ENCODE measurements at regions not wholly inside any gene's neighbourhood (a gene's known extent, or its start where the extent isn't known, plus 50 kb on each side); places are given as distances from the start of the nearest gene placed in this dataset.

DNA sequence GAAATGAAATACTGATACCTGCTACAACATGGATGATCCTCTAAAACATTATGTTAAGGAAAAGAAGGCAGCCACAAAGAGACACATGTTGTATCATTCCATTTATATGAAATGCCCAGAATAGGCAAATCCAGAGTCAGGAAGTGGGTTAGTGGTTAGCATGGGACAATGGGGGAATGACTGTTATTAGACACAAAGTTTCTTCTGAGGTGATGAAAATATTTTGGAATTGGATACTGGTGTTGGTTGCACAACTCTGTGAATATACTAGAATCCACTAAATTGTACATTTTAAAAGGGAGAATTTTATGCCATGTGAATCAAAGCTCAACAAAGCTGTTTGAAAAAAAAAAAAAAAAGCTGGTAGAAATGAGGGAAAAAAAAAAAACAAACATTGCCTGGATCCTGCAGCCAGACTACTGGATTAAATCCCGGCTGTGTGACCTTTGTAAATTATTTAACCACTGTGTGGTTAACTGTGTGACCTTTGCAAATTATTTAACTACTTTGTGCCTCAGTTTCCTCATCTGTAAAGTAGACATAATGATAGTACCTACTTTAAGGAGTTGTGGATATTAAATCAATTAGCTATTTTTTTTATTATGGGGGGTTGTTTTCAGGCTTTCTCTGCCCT is 75.6 kb upstream of the PRICKLE2 start:
- TF ChIP-seq, protein P1, sequence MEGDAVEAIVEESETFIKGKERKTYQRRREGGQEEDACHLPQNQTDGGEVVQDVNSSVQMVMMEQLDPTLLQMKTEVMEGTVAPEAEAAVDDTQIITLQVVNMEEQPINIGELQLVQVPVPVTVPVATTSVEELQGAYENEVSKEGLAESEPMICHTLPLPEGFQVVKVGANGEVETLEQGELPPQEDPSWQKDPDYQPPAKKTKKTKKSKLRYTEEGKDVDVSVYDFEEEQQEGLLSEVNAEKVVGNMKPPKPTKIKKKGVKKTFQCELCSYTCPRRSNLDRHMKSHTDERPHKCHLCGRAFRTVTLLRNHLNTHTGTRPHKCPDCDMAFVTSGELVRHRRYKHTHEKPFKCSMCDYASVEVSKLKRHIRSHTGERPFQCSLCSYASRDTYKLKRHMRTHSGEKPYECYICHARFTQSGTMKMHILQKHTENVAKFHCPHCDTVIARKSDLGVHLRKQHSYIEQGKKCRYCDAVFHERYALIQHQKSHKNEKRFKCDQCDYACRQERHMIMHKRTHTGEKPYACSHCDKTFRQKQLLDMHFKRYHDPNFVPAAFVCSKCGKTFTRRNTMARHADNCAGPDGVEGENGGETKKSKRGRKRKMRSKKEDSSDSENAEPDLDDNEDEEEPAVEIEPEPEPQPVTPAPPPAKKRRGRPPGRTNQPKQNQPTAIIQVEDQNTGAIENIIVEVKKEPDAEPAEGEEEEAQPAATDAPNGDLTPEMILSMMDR (conservative IDR thresholded peaks at IDR 0.05; ENCODE audit: low read length) = no peak
- no peak for TF ChIP-seq EZH2phosphoT487 (IDR thresholded peaks at IDR 0.05; ENCODE audit: borderline replicate concordance, low read depth, low read length)
- Histone ChIP-seq H3K27ac (ENCODE audit: low read depth, low read length, poor library complexity, severe bottlenecking) (no peak overlapping the region), H3K9me2 (ENCODE audit: insufficient read depth, low read length) (no peaks in the 10 kb centered on the region), H3K79me2 (ENCODE audit: insufficient read depth, low read depth, low read length) (no peaks in the 10 kb centered on the region), H4K20me1 (ENCODE audit: insufficient read depth, low read length) (no peaks in the 10 kb centered on the region), H3K4me1 (ENCODE audit: insufficient read depth, low read length, poor library complexity, severe bottlenecking) (no peaks in the 10 kb centered on the region), H3K4me3 (ENCODE audit: low read depth, low read length, poor library complexity, severe bottlenecking) (no peak overlapping the region), H2AFZ (ENCODE audit: low read length) (no peak overlapping the region), H3K9me3 (ENCODE audit: low read length) (no peaks in the 10 kb centered on the region), H3K4me2 (ENCODE audit: low read length) (no peak overlapping the region), H3K36me3 (ENCODE audit: insufficient read depth, low read length) (no peaks in the 10 kb centered on the region)
- CTCF ChIA-PET (ENCODE audit: unreplicated experiment) = no interaction called here
- POLR2A ChIA-PET = interaction anchor here (0.6 kb wide), 1 partner anchor 127 kb away, joined by 8 read pairs; no protein-coding TSS in a partner anchor
- BruUV-seq (replicated peaks) = no TSS peak
- intact Hi-C loops (cut with micrococcal nuclease; ENCODE audit: unreplicated experiment) = no loop called here
- DNase-seq (ENCODE audit: low spot score) = no peak

GRCh38 chr3:64299206-64299605 is 73.9 kb upstream of the PRICKLE2 start:
- no peaks in the 10 kb centered on the region for H4K20me1 ChIP-seq (ENCODE audit: insufficient read depth, low read length)
- H3K36me3 ChIP-seq (ENCODE audit: insufficient read depth, low read length) = no peaks in the 10 kb centered on the region
- no peaks in the 10 kb centered on the region for H3K4me1 ChIP-seq (ENCODE audit: insufficient read depth, low read length, poor library complexity, severe bottlenecking)
- no peak for DNase-seq (ENCODE audit: low spot score)
- H3K9me2 ChIP-seq (ENCODE audit: insufficient read depth, low read length) = no peaks in the 10 kb centered on the region
- H3K4me3 ChIP-seq (ENCODE audit: low read depth, low read length, poor library complexity, severe bottlenecking) = no peak overlapping the region
- TF ChIP-seq EZH2phosphoT487 (IDR thresholded peaks at IDR 0.05; ENCODE audit: borderline replicate concordance, low read depth, low read length) = no peak
- TF ChIP-seq, protein P1 (conservative IDR thresholded peaks at IDR 0.05; ENCODE audit: low read length) = no peak
- POLR2A ChIA-PET = interaction anchor here (0.6 kb wide), 1 partner anchor 51 kb away, joined by 11 read pairs; no protein-coding TSS in a partner anchor
- CTCF ChIA-PET (ENCODE audit: unreplicated experiment) = no interaction called here
- intact Hi-C loops (cut with micrococcal nuclease; ENCODE audit: unreplicated experiment) = no loop called here
- BruUV-seq (replicated peaks) = no TSS peak
- H3K27ac ChIP-seq (ENCODE audit: low read depth, low read length, poor library complexity, severe bottlenecking) = no peak overlapping the region
- no peak overlapping the region for H3K4me2 ChIP-seq (ENCODE audit: low read length)
- no peaks in the 10 kb centered on the region for H3K79me2 ChIP-seq (ENCODE audit: insufficient read depth, low read depth, low read length)
- H3K9me3 ChIP-seq (ENCODE audit: low read length) = no peaks in the 10 kb centered on the region
- no peak overlapping the region for H2AFZ ChIP-seq (ENCODE audit: low read length)

DNA sequence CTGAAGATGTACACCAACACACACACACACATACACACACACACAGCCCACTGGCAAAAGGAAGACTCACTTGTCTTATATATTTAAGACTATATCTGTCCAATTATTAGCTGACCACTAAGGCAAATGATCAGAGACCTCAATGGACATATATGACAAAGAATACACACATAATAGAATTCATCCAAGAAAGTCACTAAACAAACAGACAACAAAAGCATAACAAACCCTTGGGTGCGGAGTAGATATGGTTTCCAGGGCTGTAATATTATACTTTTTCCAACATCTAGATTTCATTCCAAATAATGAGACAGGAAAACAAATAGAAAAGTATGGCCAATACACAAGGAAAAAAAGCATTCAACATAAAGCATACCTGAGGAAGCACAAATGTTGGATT is 72.3 kb upstream of the PRICKLE2 start:
- Histone ChIP-seq H3K9me3 (ENCODE audit: low read length) (no peaks in the 10 kb centered on the region), H3K4me1 (ENCODE audit: insufficient read depth, low read length, poor library complexity, severe bottlenecking) (no peaks in the 10 kb centered on the region), H3K4me2 (ENCODE audit: low read length) (no peak overlapping the region), H2AFZ (ENCODE audit: low read length) (no peak overlapping the region), H3K4me3 (ENCODE audit: low read depth, low read length, poor library complexity, severe bottlenecking) (no peak overlapping the region), H4K20me1 (ENCODE audit: insufficient read depth, low read length) (no peaks in the 10 kb centered on the region), H3K79me2 (ENCODE audit: insufficient read depth, low read depth, low read length) (no peaks in the 10 kb centered on the region), H3K9me2 (ENCODE audit: insufficient read depth, low read length) (no peaks in the 10 kb centered on the region), H3K36me3 (ENCODE audit: insufficient read depth, low read length) (no peaks in the 10 kb centered on the region), H3K27ac (ENCODE audit: low read depth, low read length, poor library complexity, severe bottlenecking) (no peak overlapping the region)
- ChIA-PET CTCF (ENCODE audit: unreplicated experiment) (no interaction called here), POLR2A (interaction anchor here (0.9 to 1.8 kb wide), 2 partner anchors 9 to 50 kb away, joined by 3 read pairs; no protein-coding TSS in a partner anchor)
- BruUV-seq (replicated peaks) = no TSS peak
- no peak for DNase-seq (ENCODE audit: low spot score)
- intact Hi-C loops (cut with micrococcal nuclease; ENCODE audit: unreplicated experiment) = no loop called here
- no peak for TF ChIP-seq EZH2phosphoT487 (IDR thresholded peaks at IDR 0.05; ENCODE audit: borderline replicate concordance, low read depth, low read length)
- TF ChIP-seq, protein P1 (conservative IDR thresholded peaks at IDR 0.05; ENCODE audit: low read length) = no peak
